Liver (tissue), 8 donors: ENCODE measurements at regions not wholly inside any gene's neighbourhood (a gene's known extent, or its start where the extent isn't known, plus 50 kb on each side); places are given as distances from the start of the nearest gene placed in this dataset.

Experiments used
- DNase-seq: peaks from one replicate; pipeline ENCODE4 v3.0.0-alpha.2; 2017; ENCODE audit warnings: low spot score
- H3K27ac ChIP-seq, 2 donors: one replicate each; pipeline ENCODE4 v1.7.0; 2013; ENCODE audit warnings: inconsistent platforms in 2 of 2, low read length in 2 of 2, control low read depth in 1 of 2, low read depth in 1 of 2, mild to moderate bottlenecking in 1 of 2
- H3K27me3 ChIP-seq, 4 donors: one replicate each; pipeline versions ENCODE4 v1.6.1 to v1.7.0; 2013; ENCODE audit warnings: low read length in 3 of 4, inconsistent platforms in 1 of 4, mild to moderate bottlenecking in 1 of 4, moderate library complexity in 1 of 4; ENCODE audit not compliant: control insufficient read depth in 4 of 4, insufficient read depth in 4 of 4
- H3K36me3 ChIP-seq, 4 donors: one replicate each; pipeline versions ENCODE4 v1.6.1 to v1.7.0; 2013; ENCODE audit warnings: low read length in 3 of 4, mild to moderate bottlenecking in 3 of 4, low read depth in 1 of 4, moderate library complexity in 1 of 4; ENCODE audit not compliant: control insufficient read depth in 4 of 4, insufficient read depth in 3 of 4
- H3K4me1 ChIP-seq, 4 donors: one replicate each; pipeline versions ENCODE4 v1.6.1 to v1.7.0; 2013; ENCODE audit warnings: low read length in 3 of 4, mild to moderate bottlenecking in 3 of 4, moderate library complexity in 1 of 4; ENCODE audit not compliant: control insufficient read depth in 4 of 4, insufficient read depth in 4 of 4
- H3K4me3 ChIP-seq, 3 donors: one replicate each; pipeline versions ENCODE4 v1.6.1 to v1.7.0; 2013; ENCODE audit warnings: low read length in 3 of 3, control low read depth in 1 of 3, low read depth in 1 of 3, mild to moderate bottlenecking in 1 of 3
- H3K9ac ChIP-seq, 2 donors: one replicate each; pipeline ENCODE4 v1.7.0; 2013; ENCODE audit warnings: low read length in 2 of 2, mild to moderate bottlenecking in 2 of 2, moderate library complexity in 2 of 2, control low read depth in 1 of 2, low read depth in 1 of 2
- H3K9me3 ChIP-seq, 4 donors: one replicate each; pipeline versions ENCODE4 v1.6.1 to v1.7.0; 2013; ENCODE audit warnings: low read length in 3 of 4; ENCODE audit not compliant: control insufficient read depth in 4 of 4
- ATF3 ChIP-seq: IDR thresholded peaks from 2 replicates; pipeline ENCODE4 v1.6.1; 2016; ENCODE audit warnings: antibody characterized with exemption
- CTCF ChIP-seq: fragments of 150-350 bp; IDR thresholded peaks from 2 replicates; pipeline ENCODE4 v1.5.1; 2017; ENCODE audit warnings: improper control_type of control experiment, low read depth, low read length; ENCODE audit not compliant: missing input control
- FOXA1 ChIP-seq: IDR thresholded peaks from 2 replicates; pipeline ENCODE4 v1.6.1; 2016; ENCODE audit warnings: antibody characterized with exemption
- FOXA2 ChIP-seq: IDR thresholded peaks from 2 replicates; pipeline ENCODE4 v1.6.1; 2016; ENCODE audit warnings: antibody characterized with exemption
- HNF4A ChIP-seq, 2 donors: conservative IDR thresholded peaks; 2 replicates each; pipeline ENCODE4 v1.6.1; 2016; ENCODE audit warnings: antibody characterized with exemption in 2 of 2, mild to moderate bottlenecking in 2 of 2
- HNF4G ChIP-seq: IDR thresholded peaks from 2 replicates; pipeline ENCODE4 v1.6.1; 2016; ENCODE audit warnings: antibody characterized with exemption
- JUND ChIP-seq, 2 donors: IDR thresholded peaks; 2 replicates each; pipeline ENCODE4 v1.6.1; 2016; ENCODE audit warnings: antibody characterized with exemption in 2 of 2
- MAX ChIP-seq: IDR thresholded peaks from 2 replicates; pipeline ENCODE4 v1.6.1; 2016; ENCODE audit warnings: antibody characterized with exemption
- NR2F2 ChIP-seq: IDR thresholded peaks from 2 replicates; pipeline ENCODE4 v1.6.1; 2016; ENCODE audit warnings: antibody characterized with exemption
- RAD21 ChIP-seq, 2 donors: IDR thresholded peaks; 2 replicates each; pipeline ENCODE4 v1.6.1; 2016; ENCODE audit warnings: antibody characterized with exemption in 2 of 2, mild to moderate bottlenecking in 2 of 2
- REST ChIP-seq: IDR thresholded peaks from 2 replicates; pipeline ENCODE4 v1.6.1; 2016; ENCODE audit warnings: antibody characterized with exemption, mild to moderate bottlenecking
- RXRA ChIP-seq, 2 donors: IDR thresholded peaks; 2 replicates each; pipeline ENCODE4 v1.6.1; 2017 to 2018; ENCODE audit warnings: antibody characterized with exemption in 2 of 2, mild to moderate bottlenecking in 1 of 2
- SP1 ChIP-seq: IDR thresholded peaks from 2 replicates; pipeline ENCODE4 v1.6.1; 2018; ENCODE audit warnings: antibody characterized with exemption, mild to moderate bottlenecking
- TAF1 ChIP-seq: conservative IDR thresholded peaks from 2 replicates; pipeline ENCODE4 v1.6.1; 2016; ENCODE audit warnings: antibody characterized with exemption, mild to moderate bottlenecking
- YY1 ChIP-seq: IDR thresholded peaks from 2 replicates; pipeline ENCODE4 v1.6.1; 2016; ENCODE audit warnings: antibody characterized with exemption, mild to moderate bottlenecking
- ZBTB33 ChIP-seq: IDR thresholded peaks from 2 replicates; pipeline ENCODE4 v1.6.1; 2016; ENCODE audit warnings: antibody characterized with exemption
- WGBS: extraction: QIAGEN DNeasy Blood & Tissue Kit; methylation state at CpG from one replicate; pipeline ENCODE4 v1.1.7; 2013; 5-methylcytosine and 5-hydroxymethylcytosine counted together
- donor health status: healthy.
- donor health status: healthy.
- donor health status: healthy.
- donor health status: healthy.
- donor health status: healthy.

- TF ChIP-seq REST: no peak
- no peak for TF ChIP-seq ZBTB33
Measured at GRCh38 chr6:150732765-150733539, 132.6 kb upstream of the MTHFD1L start (continued).

- Histone ChIP-seq H3K9me3 (no peaks in the 10 kb centered on the region), H3K36me3 (peaks cover 0 to 10% (median 6%) of the 10 kb centered on the region in 4 donors), H3K4me1 (no peaks in the 10 kb centered on the region), H3K27me3 (no peaks in the 10 kb centered on the region), H3K4me3 (no peak overlapping the region), H3K9ac (no peak overlapping the region), H3K27ac (no peak overlapping the region)
- WGBS: 97% methylated on average over 21 of the region's 21 CpGs
- no peak for DNase-seq
- TF ChIP-seq ZBTB33 (no peak), NR2F2 (no peak), TAF1 (no peak), MAX (no peak), YY1 (no peak), FOXA2 (no peak), ATF3 (no peak), SP1 (no peak), HNF4G (no peak), FOXA1 (no peak)
Measured at GRCh38 chr6:150733726-150734125, 131.8 kb upstream of the MTHFD1L start.

GRCh38 chr6:150734235-150734634 lies 131.3 kb upstream of the MTHFD1L start:
- no peak for DNase-seq
- peaks cover 0 to 10% (median 6%) of the 10 kb centered on the region in 4 donors for H3K36me3 ChIP-seq
- H3K27me3 ChIP-seq: no peaks in the 10 kb centered on the region
- no peaks in the 10 kb centered on the region for H3K9me3 ChIP-seq
- no peak overlapping the region for H3K4me3 ChIP-seq
- 98% methylated on average over 7 of the region's 7 CpGs for WGBS
- H3K4me1 ChIP-seq: no peaks in the 10 kb centered on the region
- H3K27ac ChIP-seq: no peak overlapping the region
- no peak overlapping the region for H3K9ac ChIP-seq
- no peak for TF ChIP-seq RXRA (IDR thresholded peaks at IDR 0.05)
- TF ChIP-seq JUND (IDR thresholded peaks at IDR 0.05): no peak
- TF ChIP-seq ATF3: no peak
- no peak for TF ChIP-seq ZBTB33
- TF ChIP-seq RAD21 (IDR thresholded peaks at IDR 0.05): no peak
- TF ChIP-seq HNF4G: no peak
- TF ChIP-seq CTCF: no peak
- no peak for TF ChIP-seq NR2F2
- no peak for TF ChIP-seq FOXA2
- no peak for TF ChIP-seq HNF4A (conservative IDR thresholded peaks at IDR 0.05)
- no peak for TF ChIP-seq FOXA1
- TF ChIP-seq TAF1: no peak
- no peak for TF ChIP-seq YY1
- no peak for TF ChIP-seq SP1
